GM21723 (cell line): ENCODE measurements at regions not wholly inside any gene's neighbourhood (a gene's known extent, or its start where the extent isn't known, plus 50 kb on each side); places are given as distances from the start of the nearest gene placed in this dataset.

ENCODE experiments used
- ATAC-seq: cut with Tn5 transposase; IDR thresholded peaks from one replicate; pipeline ENCODE4 v1.9.1; 2021; ENCODE audit warnings: mild to moderate bottlenecking, moderate library complexity; ENCODE audit not compliant: unreplicated experiment

DNA sequence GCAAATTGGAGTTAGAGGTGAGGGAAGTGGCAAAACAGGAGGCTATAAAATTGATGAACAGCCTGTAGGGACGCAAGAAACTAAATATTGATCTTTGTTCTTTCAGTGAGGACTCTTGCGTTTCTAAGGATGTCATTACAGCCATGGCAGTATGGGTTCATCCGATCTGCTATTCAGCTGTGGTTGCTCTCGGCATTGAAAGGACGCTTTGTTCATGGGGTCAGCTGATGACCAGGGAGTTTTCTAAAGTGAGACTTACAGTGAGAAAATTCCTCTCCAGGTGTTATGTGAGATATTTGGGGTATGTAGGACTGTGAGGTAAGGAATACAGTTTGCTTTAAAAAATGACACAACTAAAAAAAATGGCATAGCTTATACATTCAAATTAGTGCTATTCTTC is 52.7 kb upstream of the PELI1 start:
- no peak for ATAC-seq

DNA sequence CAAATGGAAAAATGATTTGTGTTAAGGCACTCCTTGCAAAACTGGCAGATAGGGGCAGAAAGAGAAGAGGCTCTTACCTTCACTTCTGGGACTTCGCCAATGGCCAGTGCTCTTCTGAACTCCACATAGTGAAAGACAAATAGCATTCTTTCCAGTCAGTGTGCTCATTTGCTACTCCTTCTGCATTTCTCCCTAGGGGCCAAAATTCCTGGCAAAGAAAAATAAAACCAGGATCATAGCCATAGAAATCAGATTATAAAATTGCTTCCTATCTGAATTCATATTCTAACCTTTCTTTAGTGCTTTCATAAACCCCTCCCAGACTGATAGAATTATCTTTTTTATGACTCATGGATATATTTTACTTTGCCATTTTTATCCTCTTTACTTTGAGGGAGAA is 56.9 kb upstream of the PELI1 start:
- ATAC-seq, result no peak

DNA sequence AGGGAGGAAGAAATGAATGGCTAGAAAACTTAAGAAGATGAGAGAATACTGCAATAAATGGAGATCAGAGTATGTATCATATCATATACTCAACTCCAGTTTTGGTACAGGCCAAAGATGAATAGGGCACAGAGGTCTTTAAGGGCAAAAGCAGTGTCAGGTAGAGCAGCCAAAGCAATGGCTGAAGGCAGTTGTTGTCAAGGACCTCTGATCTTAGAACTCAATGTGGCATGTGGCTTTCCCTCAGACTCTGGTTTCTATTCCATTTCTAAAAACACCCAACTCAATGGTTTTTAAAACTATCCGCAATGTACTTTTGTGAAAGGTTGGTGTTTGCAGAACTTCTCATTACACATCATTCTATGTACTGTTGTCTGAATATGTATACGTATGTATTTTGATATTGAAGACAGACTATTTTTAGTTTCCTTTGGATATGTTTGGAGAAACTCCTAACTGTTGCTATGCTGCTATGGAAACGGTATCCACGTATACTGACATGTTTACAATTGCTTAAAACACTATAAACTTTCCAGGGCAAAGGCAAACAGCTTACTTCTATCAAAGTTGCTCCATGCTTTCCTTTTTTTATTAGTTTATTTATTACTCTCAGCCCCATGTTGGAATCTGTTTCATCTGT is 58.1 kb upstream of the PELI1 start:
- ATAC-seq, result no peak

DNA sequence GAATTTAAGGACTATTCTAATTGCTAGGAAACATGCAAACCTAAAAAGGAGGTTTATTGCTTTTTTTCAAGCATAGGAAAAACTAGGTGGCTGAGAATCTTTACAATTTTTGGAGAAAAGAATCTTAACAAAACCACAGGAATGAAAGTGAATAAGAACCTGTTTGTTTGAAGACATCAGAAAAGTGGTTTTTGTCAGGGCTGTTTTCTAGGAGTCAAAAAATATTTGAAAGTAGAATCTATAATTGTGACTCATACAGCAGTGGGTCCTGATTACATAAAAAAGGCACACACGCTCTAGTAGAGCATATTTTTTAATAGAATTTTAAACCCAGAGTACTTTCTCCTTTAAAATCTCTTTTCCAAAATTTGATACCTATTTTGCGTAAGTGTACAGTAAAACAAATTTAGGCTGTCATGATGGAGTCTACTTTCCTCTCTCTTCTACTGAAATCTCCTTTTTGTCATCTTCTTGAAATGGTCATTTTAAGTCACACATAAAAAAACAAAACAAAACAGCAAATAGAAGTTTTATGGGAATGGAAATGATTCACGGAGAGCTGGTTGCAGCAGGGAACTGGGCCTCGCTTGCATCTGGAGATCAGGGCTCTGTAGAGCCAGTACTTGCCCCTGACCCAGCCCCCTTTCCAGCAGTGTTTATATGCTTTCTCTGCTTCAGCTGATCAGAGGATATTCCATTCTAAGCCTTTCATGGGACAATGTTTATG is 59.1 kb upstream of the PELI1 start:
- ATAC-seq, result no peak

DNA sequence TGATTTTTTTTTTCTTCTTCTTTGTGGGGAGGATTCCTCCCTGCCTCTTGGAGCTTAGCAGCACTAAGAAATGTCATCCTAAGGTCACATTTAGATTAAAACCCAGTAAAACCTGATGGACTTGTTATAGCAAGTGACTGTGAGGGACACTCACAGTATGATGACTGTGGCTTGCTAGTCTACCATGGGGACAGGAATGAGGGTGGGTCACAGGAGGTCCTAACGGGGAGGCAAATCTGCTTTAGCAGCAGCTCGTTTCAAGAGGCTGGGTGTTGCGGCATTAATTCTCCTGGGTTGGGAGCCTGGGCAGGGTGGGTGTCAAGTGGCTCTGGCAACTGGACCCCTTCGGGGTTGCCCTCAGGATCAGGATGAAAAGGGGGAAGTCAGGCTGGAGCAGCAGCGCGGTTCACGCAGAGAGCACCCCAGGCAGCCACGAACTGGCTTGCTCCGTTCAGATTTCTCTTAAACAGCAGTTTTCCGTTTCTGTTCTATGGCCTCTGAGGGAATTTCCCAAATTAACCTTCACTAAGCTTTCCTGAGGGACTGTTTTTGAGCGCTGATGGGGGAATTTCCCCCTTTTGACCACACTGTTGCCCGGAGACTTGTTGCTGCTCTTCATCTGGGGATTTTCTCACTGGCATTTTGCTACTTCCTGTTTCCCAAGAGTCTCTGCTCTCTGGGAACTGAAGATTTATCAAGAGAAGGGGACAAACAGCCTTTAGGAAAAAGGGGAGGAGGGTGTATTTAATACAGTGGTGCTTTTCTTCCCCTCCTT is 59.8 kb upstream of the PELI1 start:
- ATAC-seq, result peak; percentile 67

DNA sequence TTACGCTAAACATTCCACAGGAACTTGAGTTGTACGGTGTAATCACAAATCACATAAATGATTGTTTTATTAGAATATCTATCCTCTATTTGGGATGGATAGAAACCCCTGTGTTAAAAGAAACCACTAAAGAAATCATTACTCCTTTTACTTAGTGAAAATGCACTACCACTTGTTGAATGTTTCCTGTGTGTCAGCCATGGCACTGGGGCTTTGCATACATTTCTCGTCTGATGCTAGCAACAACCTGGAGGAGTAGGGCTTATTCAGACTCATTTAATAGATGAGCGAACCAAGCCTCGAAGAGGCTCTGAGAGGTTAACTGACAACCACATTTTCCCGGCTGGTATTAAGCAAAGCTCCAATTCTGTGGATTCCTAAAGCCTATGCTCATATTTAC is 60.5 kb upstream of the PELI1 start:
- ATAC-seq, result no peak

DNA sequence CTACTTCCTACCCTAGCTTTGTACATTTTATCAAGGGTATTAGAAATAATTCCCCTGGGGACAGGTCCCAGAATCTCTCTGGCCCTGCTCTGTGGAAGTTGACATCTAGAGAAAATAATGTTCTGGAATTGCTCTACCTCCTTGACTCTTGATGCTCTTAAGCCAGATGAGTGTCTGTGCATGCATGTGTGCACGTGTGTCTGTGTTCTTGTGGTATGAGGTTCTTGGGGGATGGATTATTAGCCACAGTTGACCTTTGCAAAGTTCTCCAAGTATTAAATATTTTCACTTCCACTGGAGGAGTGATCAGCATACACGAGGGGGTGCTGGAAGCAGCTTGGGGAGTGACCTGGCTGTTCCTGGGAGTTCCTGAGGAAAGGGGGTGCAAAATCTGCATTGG is 61.2 kb upstream of the PELI1 start:
- no peak for ATAC-seq

DNA sequence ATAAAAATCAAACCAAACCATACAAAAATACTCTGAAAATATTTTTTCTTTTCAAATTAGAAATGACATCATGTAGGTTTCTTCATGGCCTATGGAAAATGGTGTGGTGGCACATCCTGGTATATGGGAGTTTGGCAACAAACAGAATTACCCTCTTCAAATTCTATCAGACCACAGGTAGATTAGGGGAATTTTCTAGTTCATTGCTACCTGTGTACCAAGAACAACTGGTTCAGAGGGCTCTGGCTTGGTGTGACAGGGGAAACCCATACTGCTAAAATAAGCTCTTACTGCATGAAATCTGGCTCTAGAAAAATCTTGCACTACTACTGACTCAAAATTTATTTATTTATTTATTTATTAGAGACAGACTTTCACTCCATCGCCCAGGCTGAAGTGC is 63.4 kb upstream of the PELI1 start:
- no peak for ATAC-seq

DNA sequence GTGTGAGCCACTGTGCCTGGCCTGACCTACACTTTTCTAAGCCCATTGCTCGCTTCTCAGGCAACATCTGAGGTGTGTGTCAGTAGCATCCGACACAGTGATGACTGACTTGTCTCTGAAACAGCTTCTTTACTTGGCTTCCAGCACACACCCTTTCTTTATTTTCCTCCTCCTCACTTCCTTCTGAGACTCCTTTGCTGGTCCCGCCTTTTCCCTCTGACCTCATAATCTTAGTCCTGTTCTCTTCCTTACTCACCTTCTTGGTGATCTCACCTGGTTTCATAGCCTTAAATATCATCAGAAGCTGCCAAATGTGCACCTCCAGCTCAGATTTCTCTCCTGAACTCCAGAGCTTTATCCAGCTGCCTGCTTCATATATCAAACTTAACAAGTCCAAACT is 66.6 kb upstream of the PELI1 start:
- no peak for ATAC-seq

DNA sequence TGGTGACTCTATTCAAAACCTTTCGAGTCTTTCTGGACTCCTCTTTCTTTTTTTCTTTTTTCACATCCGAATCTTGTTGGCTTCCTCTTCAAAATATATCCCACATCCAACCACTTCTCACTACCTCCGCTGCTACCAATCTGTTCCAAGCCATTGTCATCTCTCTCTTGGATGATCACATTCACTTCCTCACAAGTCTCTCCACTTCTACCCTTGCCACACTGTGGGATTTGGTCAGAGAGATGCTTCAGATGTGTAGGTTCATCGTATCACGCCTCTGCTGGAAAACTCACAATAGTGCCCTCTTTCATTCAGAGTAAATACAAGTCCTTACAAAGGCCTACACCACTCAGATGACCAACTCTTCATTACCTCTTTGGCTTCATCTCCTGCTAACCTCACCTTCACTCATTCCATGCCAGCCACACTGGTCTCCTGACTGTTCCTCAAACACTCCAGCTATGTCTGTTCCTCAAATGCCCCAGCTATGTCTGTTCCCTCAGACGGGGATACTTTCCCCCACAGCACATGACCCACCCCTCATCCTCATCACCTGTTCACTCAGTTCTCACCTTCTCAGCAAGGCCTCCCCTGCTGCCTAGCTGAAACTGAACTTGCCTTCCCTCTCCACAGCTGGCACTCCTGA is 67.2 kb upstream of the PELI1 start:
- ATAC-seq, result no peak

DNA sequence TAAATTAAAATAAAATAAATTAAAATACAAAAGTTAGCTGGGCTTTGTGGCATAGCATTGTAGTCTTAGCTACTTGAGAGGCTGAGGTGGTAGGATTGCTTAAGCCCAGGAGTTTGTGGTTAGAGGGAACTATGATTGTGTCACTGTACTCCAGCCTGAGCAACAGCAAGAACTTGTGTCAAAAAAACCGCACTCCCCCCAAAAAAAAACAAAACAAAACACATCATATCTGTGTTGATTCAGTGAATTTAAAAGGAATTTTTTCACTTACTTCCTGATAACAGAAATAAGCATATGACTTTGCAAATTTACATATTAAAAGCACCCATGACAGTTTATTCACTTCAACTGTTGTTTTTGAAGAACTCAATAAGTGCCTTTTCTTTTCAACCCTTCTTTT is 68.1 kb upstream of the PELI1 start:
- no peak for ATAC-seq

DNA sequence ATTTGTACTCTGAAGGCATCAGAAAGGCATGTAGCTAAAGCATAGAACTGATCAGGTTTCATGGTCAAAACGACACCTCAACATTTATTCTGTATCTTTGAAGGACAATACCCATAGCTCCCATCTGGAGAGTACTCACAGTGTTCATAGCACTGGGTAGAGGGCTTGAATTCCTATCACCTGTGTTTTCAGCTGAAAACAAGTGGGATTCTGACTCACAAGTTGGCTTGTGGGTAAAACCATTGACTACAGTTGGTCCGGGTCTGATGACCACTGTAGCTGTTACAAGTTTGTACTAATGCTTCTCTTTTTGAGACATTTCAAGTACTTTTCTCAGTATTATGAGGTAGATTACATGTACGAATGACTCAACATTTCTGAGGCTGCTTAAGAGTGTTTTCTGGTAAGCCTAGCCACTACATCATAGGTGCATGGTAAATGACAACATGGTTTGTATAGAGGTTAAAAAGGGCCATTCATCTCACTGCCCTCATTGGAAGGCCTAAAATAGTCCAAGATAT is 68.6 kb upstream of the PELI1 start:
- no peak for ATAC-seq

DNA sequence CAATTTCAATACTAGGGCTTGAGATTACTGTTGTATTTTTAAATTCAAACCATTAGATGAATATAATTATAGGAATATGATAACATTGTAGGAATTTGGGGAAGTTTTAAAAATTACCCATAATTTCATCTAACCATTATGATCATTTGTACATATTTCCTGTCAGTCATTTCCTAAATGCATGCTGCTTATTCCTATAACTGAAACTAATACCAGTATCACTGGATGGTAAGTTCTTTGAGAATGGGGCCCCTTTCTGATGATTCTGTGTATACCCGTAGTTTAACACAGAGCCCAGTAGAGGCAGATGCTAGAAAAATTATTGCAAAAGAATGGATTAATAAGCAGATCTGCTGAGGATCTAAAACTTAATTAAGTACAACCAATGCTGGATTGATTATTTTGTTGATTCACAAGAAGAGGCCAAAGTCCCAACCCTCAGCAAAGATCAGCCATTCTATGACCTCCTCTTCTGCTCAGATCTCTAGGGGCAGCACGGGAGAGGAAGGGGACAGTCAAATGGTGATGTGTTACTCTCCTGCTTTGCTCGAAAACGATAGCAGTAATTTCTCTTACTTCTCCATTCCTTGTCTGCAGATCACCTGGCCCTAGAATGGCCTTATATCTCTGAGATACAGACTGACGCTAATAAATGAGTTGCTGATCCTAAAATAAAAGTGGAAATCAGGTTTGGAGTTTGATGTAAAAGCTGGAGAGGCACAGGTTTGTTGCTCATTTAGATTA is 69.5 kb upstream of the PELI1 start:
- ATAC-seq, result peak; percentile 55

DNA sequence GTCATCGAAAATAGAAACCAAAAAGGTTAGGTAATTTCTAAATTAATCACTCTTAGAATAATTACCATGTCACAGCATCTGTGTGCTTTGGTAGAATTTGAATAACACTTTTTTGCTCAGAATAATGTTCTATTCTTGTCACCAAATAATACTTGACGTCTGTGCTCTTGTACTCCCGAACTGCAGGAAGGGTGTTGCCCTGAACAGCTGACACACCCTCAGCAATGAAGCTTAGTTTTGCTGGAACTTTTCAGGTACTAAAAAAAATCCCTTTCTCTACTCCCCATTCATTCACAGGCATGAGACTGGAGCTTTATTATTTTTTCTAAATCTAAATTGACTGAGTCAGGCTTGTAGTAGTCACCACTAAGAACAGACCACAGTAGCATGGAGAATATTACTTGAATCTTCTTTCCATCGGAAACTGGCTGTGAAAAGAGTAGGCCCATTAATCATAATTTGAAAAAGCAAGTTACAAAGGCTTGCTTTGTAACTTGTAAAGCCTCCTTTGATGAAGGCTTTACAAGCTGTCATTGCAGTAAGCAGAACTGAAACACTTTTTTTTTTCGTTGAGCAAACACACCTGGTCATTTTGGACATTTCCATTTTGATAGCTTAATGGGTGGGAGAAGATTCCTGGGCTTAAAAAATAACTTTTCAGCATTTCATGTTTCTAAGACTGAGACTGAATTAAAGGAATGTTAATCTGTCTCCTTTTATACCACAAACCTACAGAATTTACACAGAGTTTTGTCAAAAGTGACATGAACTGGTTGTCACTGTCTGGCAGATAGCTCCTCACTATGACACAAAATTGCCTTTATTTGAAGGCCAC is 70.3 kb upstream of the PELI1 start:
- peak; percentile 65 for ATAC-seq

DNA sequence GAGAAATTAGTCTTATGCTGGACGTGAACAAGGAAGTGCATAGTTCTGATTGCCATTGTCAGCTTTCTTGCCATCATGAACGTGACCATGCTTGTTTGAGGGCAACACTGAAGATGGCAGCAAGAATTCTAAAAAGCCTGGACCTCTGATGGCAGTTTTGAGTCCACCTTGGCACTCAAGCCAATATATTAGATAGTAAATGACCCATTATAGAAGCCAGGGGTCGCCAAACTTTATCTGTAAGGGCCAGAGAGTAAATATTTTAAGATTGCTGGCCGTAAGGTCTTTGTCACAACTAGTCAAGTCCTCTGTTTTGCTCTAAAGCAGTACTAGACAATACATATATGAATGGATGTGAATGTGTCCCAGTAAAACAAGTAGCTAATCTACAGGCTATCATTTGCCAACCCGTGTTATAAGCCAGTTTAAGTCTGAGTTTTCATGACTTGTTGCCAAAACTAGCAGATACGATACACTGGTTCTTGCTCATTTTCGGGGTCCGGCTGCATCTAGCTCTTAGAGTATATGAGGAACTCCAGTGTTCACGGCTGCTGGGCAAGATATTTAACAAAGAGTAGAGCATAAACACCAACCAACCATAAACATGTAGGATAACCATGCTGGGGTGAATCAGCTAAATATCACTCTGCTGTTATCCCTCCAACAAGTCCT is 73.1 kb upstream of the PELI1 start:
- no peak for ATAC-seq

DNA sequence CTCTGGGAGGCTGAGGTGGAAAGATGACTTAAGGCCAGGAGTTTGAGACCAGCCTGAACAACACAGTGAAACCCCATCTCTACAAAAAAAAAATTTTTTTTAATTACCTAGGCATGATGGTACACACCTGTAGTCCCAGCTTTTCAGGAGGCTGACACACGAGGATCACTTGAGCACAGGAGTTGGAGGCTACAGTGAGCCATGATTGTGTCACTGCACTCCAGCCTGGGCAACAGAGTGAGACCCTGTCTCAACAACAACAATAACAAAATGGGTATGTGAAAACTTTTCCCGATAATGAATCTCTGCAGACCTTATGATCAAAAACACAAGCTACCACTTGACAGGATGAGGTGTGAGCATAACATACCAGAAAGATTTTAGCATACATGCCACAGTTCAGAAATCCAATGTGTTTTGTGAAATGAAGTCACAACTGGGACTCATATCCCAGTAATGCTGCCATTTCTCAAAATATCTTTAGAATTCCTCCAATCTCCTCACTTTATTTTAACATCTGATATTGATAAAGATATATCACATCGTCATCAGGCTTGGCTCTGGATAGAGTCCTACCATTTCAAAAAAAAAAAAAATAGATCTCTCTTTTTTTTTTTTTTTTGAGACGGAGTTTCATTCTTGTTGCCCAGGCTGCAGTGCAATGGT is 74.0 kb upstream of the PELI1 start:
- ATAC-seq, result no peak

DNA sequence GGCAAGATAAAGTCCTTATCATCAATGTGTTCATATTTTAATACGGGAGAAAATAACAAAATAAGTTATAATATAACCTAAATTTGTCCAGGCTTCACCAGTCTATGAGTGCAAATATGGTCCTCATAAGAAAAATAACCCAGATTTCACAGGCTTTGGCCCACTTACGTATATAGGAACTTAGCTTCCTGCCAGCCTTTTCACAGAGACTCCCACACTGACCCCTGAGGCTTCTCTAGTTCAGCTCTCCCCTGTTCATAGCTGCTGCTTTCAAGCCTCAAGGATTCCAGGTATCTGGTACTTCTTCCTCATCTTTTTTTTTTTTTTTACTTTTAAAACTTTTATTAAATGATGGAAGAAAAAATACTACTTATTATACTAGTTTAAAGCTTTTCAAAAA is 74.9 kb upstream of the PELI1 start:
- no peak for ATAC-seq

DNA sequence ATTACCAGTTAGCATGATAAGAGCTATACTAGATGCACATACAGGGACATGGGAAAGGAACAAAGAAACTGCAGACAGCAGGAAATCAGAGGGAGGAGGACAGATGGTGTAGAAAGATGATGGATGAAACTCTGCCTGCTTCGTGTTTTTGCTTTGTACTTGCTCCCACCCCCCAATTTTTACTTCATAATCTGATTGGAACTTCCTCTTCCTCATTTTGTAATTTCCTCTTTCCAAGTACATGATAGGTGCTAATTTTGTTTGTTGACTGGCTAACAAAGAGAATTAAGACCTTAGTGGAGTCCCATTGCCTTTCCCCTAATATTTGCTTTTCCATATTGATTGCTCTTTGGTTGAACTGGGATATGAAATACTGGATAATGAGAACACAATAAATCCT is 76.0 kb upstream of the PELI1 start:
- no peak for ATAC-seq
